BJ (cell line): ENCODE measurements at regions not wholly inside any gene's neighbourhood (a gene's known extent, or its start where the extent isn't known, plus 50 kb on each side); places are given as distances from the start of the nearest gene placed in this dataset.

Experiments
- CTCF ChIA-PET: fragments of 350-600 bp; formaldehyde crosslinking; extraction: SDS; loops from one replicate; lab custom pipeline; 2021; ENCODE audit warnings: antibody characterized with exemption, inconsistent platforms; lab: Yijun Ruan, JAX
- POLR2A ChIA-PET: fragments of 300-600 bp; sonication (Branson Sonifier 250); formaldehyde crosslinking; extraction: SDS; loops from one replicate; lab custom pipeline; 2021; ENCODE audit warnings: antibody characterized with exemption; lab: Charles Lee
- DNase-seq: peaks from one replicate; pipeline ENCODE4 v3.0.0-alpha.2; 2011; ENCODE audit warnings: low read depth
- H3K27me3 ChIP-seq: 2 replicates; pipeline ENCODE4 v1.6.0; 2011; ENCODE audit warnings: low read length; ENCODE audit not compliant: control insufficient read depth, insufficient read depth
- H3K36me3 ChIP-seq: 2 replicates; pipeline ENCODE4 v1.5.1; 2011; ENCODE audit warnings: low read length; ENCODE audit not compliant: control insufficient read depth, insufficient read depth
- H3K4me3 ChIP-seq: 2 replicates; pipeline ENCODE4 v1.5.1; 2011; ENCODE audit warnings: low read depth, mild to moderate bottlenecking, control low read depth, low read length
- CTCF ChIP-seq: IDR thresholded peaks from 2 replicates; pipeline ENCODE4 v1.5.1; 2011; ENCODE audit warnings: low read depth, mild to moderate bottlenecking, control low read depth, inconsistent platforms, low read length, moderate library complexity; ENCODE audit not compliant: insufficient read depth

- TF ChIP-seq CTCF: no peak
- ChIA-PET POLR2A (no interaction called here), CTCF (no interaction called here)
- no peak for DNase-seq
- Histone ChIP-seq H3K4me3 (no peak overlapping the region), H3K36me3 (no peaks in the 10 kb centered on the region), H3K27me3 (no peaks in the 10 kb centered on the region)
Observed at GRCh38 chr3:26521261-26521660, 101.3 kb upstream of the LRRC3B start.

DNA sequence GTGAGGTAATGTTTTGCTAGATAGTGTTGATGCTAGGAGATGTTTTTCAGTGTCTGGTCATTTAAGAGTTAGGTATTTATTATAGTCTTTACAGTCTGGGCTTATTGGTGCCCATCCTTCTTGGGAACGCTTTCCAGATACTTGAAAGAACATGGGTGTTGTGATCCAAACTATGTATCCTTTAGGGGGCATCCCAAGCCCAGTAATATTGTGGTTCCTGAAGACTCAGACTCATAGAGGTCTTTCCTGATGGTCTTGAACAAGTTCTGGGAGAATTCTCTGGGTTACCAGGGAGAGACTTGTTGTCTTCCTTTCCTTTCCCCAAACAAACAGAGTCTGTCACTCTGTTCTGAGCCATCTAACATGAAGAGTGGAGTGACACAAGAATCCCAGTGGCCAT, 99.7 kb upstream of the LRRC3B start:
- CTCF ChIA-PET: no interaction called here
- no peak for TF ChIP-seq CTCF
- H3K36me3 ChIP-seq: no peaks in the 10 kb centered on the region
- H3K27me3 ChIP-seq: no peaks in the 10 kb centered on the region
- no peak for DNase-seq
- no peak overlapping the region for H3K4me3 ChIP-seq
- POLR2A ChIA-PET: no interaction called here

GRCh38 chr3:26525013-26525412, 97.6 kb upstream of the LRRC3B start:
- H3K36me3 ChIP-seq: no peaks in the 10 kb centered on the region
- POLR2A ChIA-PET: no interaction called here

DNA sequence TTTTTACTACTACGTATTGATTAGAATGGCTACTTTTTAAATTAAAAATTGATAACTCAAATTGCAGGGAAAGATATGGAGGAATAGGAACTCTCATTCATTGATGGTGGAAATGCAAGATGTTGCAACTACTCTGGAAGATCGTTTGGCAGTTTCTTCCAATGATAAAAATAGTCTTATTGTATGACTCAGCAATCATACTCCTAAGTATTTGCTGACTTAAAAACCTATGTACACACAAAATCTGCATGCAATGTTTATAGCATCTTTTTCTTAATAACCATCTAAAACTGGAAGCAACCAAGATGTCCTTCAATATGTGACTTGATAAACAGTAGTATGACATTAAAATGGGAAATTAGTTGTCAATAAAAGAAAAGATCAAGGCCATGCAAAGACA, 87.4 kb upstream of the LRRC3B start:
- DNase-seq: no peak
- Histone ChIP-seq H3K27me3 (no peaks in the 10 kb centered on the region), H3K4me3 (no peak overlapping the region), H3K36me3 (no peaks in the 10 kb centered on the region)
- ChIA-PET CTCF (no interaction called here), POLR2A (no interaction called here)
- TF ChIP-seq CTCF: no peak

More at GRCh38 chr3:26525013-26525412, 97.6 kb upstream of the LRRC3B start:
- CTCF ChIA-PET: no interaction called here
- no peak for DNase-seq
- TF ChIP-seq CTCF: no peak
- Histone ChIP-seq H3K27me3 (no peaks in the 10 kb centered on the region), H3K4me3 (no peak overlapping the region)

DNA sequence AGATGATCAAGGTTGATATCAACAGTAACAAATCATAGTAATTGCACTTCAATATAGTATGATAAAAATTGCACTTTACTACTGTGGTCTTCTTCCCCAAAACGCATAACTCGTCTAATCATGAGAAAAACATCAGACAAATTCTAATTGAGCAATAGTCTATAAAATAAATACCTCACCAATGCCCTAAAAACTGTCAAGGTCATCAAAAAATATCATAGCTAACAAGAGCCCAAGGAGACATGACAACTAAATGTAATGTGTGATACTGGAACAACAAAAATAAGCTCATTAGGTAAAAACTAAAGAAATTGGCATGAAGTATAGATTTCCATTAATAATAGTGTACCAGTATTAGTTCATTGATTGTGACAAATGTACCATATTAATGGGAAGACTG, 85.6 kb upstream of the LRRC3B start:
- Histone ChIP-seq H3K4me3 (no peak overlapping the region), H3K27me3 (no peaks in the 10 kb centered on the region), H3K36me3 (no peaks in the 10 kb centered on the region)
- DNase-seq: no peak
- CTCF ChIA-PET: no interaction called here
- POLR2A ChIA-PET: no interaction called here
- TF ChIP-seq CTCF: no peak
